BJ (cell line): ENCODE measurements at regions not wholly inside any gene's neighbourhood (a gene's known extent, or its start where the extent isn't known, plus 50 kb on each side); places are given as distances from the start of the nearest gene placed in this dataset.

Experiments
- CTCF ChIA-PET: fragments of 350-600 bp; formaldehyde crosslinking; extraction: SDS; loops from one replicate; lab custom pipeline; 2021; ENCODE audit warnings: antibody characterized with exemption, inconsistent platforms; lab: Yijun Ruan, JAX
- POLR2A ChIA-PET: fragments of 300-600 bp; sonication (Branson Sonifier 250); formaldehyde crosslinking; extraction: SDS; loops from one replicate; lab custom pipeline; 2021; ENCODE audit warnings: antibody characterized with exemption; lab: Charles Lee
- DNase-seq: peaks from one replicate; pipeline ENCODE4 v3.0.0-alpha.2; 2011; ENCODE audit warnings: low read depth
- H3K27me3 ChIP-seq: 2 replicates; pipeline ENCODE4 v1.6.0; 2011; ENCODE audit warnings: low read length; ENCODE audit not compliant: control insufficient read depth, insufficient read depth
- H3K36me3 ChIP-seq: 2 replicates; pipeline ENCODE4 v1.5.1; 2011; ENCODE audit warnings: low read length; ENCODE audit not compliant: control insufficient read depth, insufficient read depth
- H3K4me3 ChIP-seq: 2 replicates; pipeline ENCODE4 v1.5.1; 2011; ENCODE audit warnings: low read depth, mild to moderate bottlenecking, control low read depth, low read length
- CTCF ChIP-seq: IDR thresholded peaks from 2 replicates; pipeline ENCODE4 v1.5.1; 2011; ENCODE audit warnings: low read depth, mild to moderate bottlenecking, control low read depth, inconsistent platforms, low read length, moderate library complexity; ENCODE audit not compliant: insufficient read depth

- CTCF ChIA-PET = interaction anchor here (0.6 kb wide), 1 partner anchor 710 kb away, joined by 3 read pairs; no protein-coding TSS in a partner anchor
- no peaks in the 10 kb centered on the region for H3K36me3 ChIP-seq
- no peak for TF ChIP-seq CTCF
- no peak overlapping the region for H3K4me3 ChIP-seq
- DNase-seq = no peak
- H3K27me3 ChIP-seq = no peaks in the 10 kb centered on the region
- POLR2A ChIA-PET = no interaction called here
Observed at GRCh38 chr12:28652239-28652638, 462.0 kb downstream of the CCDC91 start.

GRCh38 chr12:28681980-28682379, 467.1 kb upstream of the FAR2 start:
- Histone ChIP-seq H3K27me3 (no peaks in the 10 kb centered on the region), H3K36me3 (no peaks in the 10 kb centered on the region), H3K4me3 (no peak overlapping the region)
- POLR2A ChIA-PET = no interaction called here
- no peak for TF ChIP-seq CTCF
- DNase-seq = no peak
- CTCF ChIA-PET = no interaction called here

- H3K4me3 ChIP-seq = no peak overlapping the region
- TF ChIP-seq CTCF = no peak
- CTCF ChIA-PET = interaction anchor here (1.3 kb wide), 1 partner anchor 14 kb away, joined by 4 read pairs; no protein-coding TSS in a partner anchor
- H3K27me3 ChIP-seq = no peaks in the 10 kb centered on the region
- no peak for DNase-seq
- POLR2A ChIA-PET = no interaction called here
- H3K36me3 ChIP-seq = no peaks in the 10 kb centered on the region
Observed at GRCh38 chr12:28683366-28683765, 465.7 kb upstream of the FAR2 start.

GRCh38 chr12:28689398-28690175, 459.5 kb upstream of the FAR2 start:
- Histone ChIP-seq H3K27me3 (no peaks in the 10 kb centered on the region), H3K4me3 (no peak overlapping the region), H3K36me3 (no peaks in the 10 kb centered on the region)
- no peak for TF ChIP-seq CTCF
- DNase-seq = no peak
- ChIA-PET CTCF (interaction anchor here (1.6 kb wide), 1 partner anchor 20 kb away, joined by 5 read pairs; no protein-coding TSS in a partner anchor), POLR2A (no interaction called here)

GRCh38 chr12:28693565-28694219, 455.4 kb upstream of the FAR2 start:
- ChIA-PET POLR2A (no interaction called here), CTCF (no interaction called here)
- Histone ChIP-seq H3K4me3 (no peak overlapping the region), H3K36me3 (no peaks in the 10 kb centered on the region), H3K27me3 (no peaks in the 10 kb centered on the region)
- no peak for TF ChIP-seq CTCF
- DNase-seq = no peak
